ENCODE measurements at regions not wholly inside any gene's neighbourhood (a gene's known extent, or its start where the extent isn't known, plus 50 kb on each side); places are given as distances from the start of the nearest gene placed in this dataset.

GRCh38 chr5:56616454-56617160 is 198.7 kb upstream of the MAP3K1 start:
- intact Hi-C loops (cut with micrococcal nuclease; ENCODE audit: unreplicated experiment), result no loop called here
- no peak overlapping the region for H3K4me3 ChIP-seq
- H3F3A ChIP-seq (ENCODE audit: insufficient read depth, low read depth), result no peaks in the 10 kb centered on the region
- POLR2A ChIA-PET (ENCODE audit: unreplicated experiment), result no interaction called here
- H3K4me2 ChIP-seq, result no peak overlapping the region
- no peak for TF ChIP-seq EZH2 (IDR thresholded peaks at IDR 0.05; ENCODE audit: low read depth)
- TF ChIP-seq, protein P1, sequence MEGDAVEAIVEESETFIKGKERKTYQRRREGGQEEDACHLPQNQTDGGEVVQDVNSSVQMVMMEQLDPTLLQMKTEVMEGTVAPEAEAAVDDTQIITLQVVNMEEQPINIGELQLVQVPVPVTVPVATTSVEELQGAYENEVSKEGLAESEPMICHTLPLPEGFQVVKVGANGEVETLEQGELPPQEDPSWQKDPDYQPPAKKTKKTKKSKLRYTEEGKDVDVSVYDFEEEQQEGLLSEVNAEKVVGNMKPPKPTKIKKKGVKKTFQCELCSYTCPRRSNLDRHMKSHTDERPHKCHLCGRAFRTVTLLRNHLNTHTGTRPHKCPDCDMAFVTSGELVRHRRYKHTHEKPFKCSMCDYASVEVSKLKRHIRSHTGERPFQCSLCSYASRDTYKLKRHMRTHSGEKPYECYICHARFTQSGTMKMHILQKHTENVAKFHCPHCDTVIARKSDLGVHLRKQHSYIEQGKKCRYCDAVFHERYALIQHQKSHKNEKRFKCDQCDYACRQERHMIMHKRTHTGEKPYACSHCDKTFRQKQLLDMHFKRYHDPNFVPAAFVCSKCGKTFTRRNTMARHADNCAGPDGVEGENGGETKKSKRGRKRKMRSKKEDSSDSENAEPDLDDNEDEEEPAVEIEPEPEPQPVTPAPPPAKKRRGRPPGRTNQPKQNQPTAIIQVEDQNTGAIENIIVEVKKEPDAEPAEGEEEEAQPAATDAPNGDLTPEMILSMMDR (conservative IDR thresholded peaks at IDR 0.05), result no peak
- no peaks in the 10 kb centered on the region for H3K9me2 ChIP-seq (ENCODE audit: insufficient read depth)
- CTCF ChIA-PET, result no interaction called here
- H2AFZ ChIP-seq, result no peak overlapping the region
- DNase-seq, result no peak
- H3K27me3 ChIP-seq (ENCODE audit: insufficient read depth, low read depth), result no peaks in the 10 kb centered on the region
- H4K20me1 ChIP-seq (ENCODE audit: insufficient read depth), result no peaks in the 10 kb centered on the region
- H3K79me2 ChIP-seq (ENCODE audit: low read depth), result no peaks in the 10 kb centered on the region
- no peaks in the 10 kb centered on the region for H3K36me3 ChIP-seq (ENCODE audit: low read depth)
- H3K27ac ChIP-seq, result no peak overlapping the region
- no TSS peak for BruUV-seq (replicated peaks)
- H3K9me3 ChIP-seq (ENCODE audit: insufficient read depth, low read depth), result peaks cover 9% of the 10 kb centered on the region; the same call in 1 of the 2 replicates
- H3K4me1 ChIP-seq (replicated peaks; ENCODE audit: insufficient read depth), result no peaks in the 10 kb centered on the region

GRCh38 chr5:56615361-56616153 is 199.8 kb upstream of the MAP3K1 start:
- H3K4me1 ChIP-seq (replicated peaks; ENCODE audit: insufficient read depth), result no peaks in the 10 kb centered on the region
- peaks cover 18% of the 10 kb centered on the region; the same call in 1 of the 2 replicates for H3K9me3 ChIP-seq (ENCODE audit: insufficient read depth, low read depth)
- no peaks in the 10 kb centered on the region for H3K36me3 ChIP-seq (ENCODE audit: low read depth)
- H3K27ac ChIP-seq, result no peak overlapping the region
- no peaks in the 10 kb centered on the region for H3K27me3 ChIP-seq (ENCODE audit: insufficient read depth, low read depth)
- no TSS peak for BruUV-seq (replicated peaks)
- no peaks in the 10 kb centered on the region for H3K9me2 ChIP-seq (ENCODE audit: insufficient read depth)
- no peak for DNase-seq
- H3K79me2 ChIP-seq (ENCODE audit: low read depth), result no peaks in the 10 kb centered on the region
- H3F3A ChIP-seq (ENCODE audit: insufficient read depth, low read depth), result no peaks in the 10 kb centered on the region
- ChIA-PET CTCF (no interaction called here), POLR2A (ENCODE audit: unreplicated experiment) (no interaction called here)
- no peak overlapping the region for H2AFZ ChIP-seq
- intact Hi-C loops (cut with micrococcal nuclease; ENCODE audit: unreplicated experiment), result no loop called here
- no peaks in the 10 kb centered on the region for H4K20me1 ChIP-seq (ENCODE audit: insufficient read depth)
- no peak overlapping the region for H3K4me3 ChIP-seq
- H3K4me2 ChIP-seq, result no peak overlapping the region
- no peak for TF ChIP-seq EZH2 (IDR thresholded peaks at IDR 0.05; ENCODE audit: low read depth)
- TF ChIP-seq, protein P1 (conservative IDR thresholded peaks at IDR 0.05), result no peak

DNA sequence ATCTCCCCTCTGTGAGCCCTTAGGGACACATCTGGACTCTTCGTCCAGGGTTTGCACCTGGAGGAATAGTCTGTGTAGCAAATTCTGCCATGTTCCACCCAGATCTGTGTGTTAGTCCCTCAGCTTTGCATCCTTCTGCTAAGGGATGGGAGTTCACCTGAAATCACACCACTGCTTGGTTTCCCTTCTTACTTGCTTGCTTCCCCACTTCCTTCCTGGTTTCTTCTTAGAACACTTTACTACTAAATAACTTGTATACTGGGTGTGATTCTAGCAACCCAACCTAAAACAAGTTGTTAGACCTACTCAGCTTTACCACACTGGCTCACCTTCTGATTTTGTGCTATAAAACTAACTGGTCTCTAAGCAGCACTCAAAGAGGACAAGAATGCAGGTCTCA is 202.6 kb upstream of the MAP3K1 start:
- no peaks in the 10 kb centered on the region for H3K36me3 ChIP-seq (ENCODE audit: low read depth)
- no TSS peak for BruUV-seq (replicated peaks)
- H3K4me2 ChIP-seq, result no peak overlapping the region
- ChIA-PET CTCF (no interaction called here), POLR2A (ENCODE audit: unreplicated experiment) (no interaction called here)
- no peaks in the 10 kb centered on the region for H4K20me1 ChIP-seq (ENCODE audit: insufficient read depth)
- no peaks in the 10 kb centered on the region for H3K27me3 ChIP-seq (ENCODE audit: insufficient read depth, low read depth)
- H3K79me2 ChIP-seq (ENCODE audit: low read depth), result no peaks in the 10 kb centered on the region
- DNase-seq, result no peak
- H3K9me2 ChIP-seq (ENCODE audit: insufficient read depth), result no peaks in the 10 kb centered on the region
- no peak for TF ChIP-seq EZH2 (IDR thresholded peaks at IDR 0.05; ENCODE audit: low read depth)
- TF ChIP-seq, protein P1 (conservative IDR thresholded peaks at IDR 0.05), result no peak
- H2AFZ ChIP-seq, result no peak overlapping the region
- H3K27ac ChIP-seq, result no peak overlapping the region
- no peak overlapping the region for H3K4me3 ChIP-seq
- H3K4me1 ChIP-seq (replicated peaks; ENCODE audit: insufficient read depth), result peaks cover 6% of the 10 kb centered on the region; the same call in 1 of the 2 replicates
- H3F3A ChIP-seq (ENCODE audit: insufficient read depth, low read depth), result no peaks in the 10 kb centered on the region
- H3K9me3 ChIP-seq (ENCODE audit: insufficient read depth, low read depth), result peaks cover 10% of the 10 kb centered on the region; the same call in 1 of the 2 replicates
- intact Hi-C loops (cut with micrococcal nuclease; ENCODE audit: unreplicated experiment), result no loop called here

Data from PC-9 (cell line).